ENCODE measurements at regions not wholly inside any gene's neighbourhood (a gene's known extent, or its start where the extent isn't known, plus 50 kb on each side); places are given as distances from the start of the nearest gene placed in this dataset.
A peak's percentile ranks its signal among the peaks of the same experiment; 100 is the strongest.

GRCh38 chr15:72994534-72995177 lies 57.6 kb upstream of the NEO1 start:
- Histone ChIP-seq H3K27ac (no peak overlapping the region), H3K36me3 (replicated peaks) (no peaks in the 10 kb centered on the region), H3K4me3 (ENCODE audit: low read depth, low read length) (no peak overlapping the region), H3K27me3 (replicated peaks) (no peaks in the 10 kb centered on the region)
- in situ Hi-C loops (cut with HindIII; ENCODE audit: low pct_ligation_motif_present, low sequenced_read_pairs), result no loop called here
- no peak for TF ChIP-seq CTCF (IDR thresholded peaks at IDR 0.05; ENCODE audit: low read depth, low read length, missing control alignments)
- no peak for DNase-seq

DNA sequence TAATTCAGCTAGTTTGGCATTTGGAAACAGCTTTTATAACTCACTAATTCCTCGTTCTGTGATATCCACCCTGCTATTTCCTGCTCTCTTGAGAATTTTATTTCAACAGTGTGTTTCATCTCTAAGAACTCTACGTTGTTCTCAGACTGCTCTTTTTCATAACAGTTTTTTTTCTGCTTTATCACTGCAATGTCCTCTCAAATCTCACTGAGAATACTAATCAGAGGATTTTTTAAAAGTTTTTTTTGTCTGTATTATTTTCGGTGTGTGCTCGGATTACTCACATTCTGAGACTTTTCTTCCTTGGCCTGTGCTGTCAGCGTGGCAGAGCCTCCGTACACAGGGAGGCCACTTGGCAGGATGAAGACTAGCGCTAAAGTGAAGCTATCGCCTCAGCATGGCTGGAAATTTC lies 59.4 kb upstream of the NEO1 start:
- Histone ChIP-seq H3K4me3 (ENCODE audit: low read depth, low read length) (no peak overlapping the region), H3K36me3 (replicated peaks) (no peaks in the 10 kb centered on the region), H3K27ac (no peak overlapping the region), H3K27me3 (replicated peaks) (no peaks in the 10 kb centered on the region)
- DNase-seq, result no peak
- in situ Hi-C loops (cut with HindIII; ENCODE audit: low pct_ligation_motif_present, low sequenced_read_pairs), result no loop called here
- no peak for TF ChIP-seq CTCF (IDR thresholded peaks at IDR 0.05; ENCODE audit: low read depth, low read length, missing control alignments)

- Histone ChIP-seq H3K4me3 (ENCODE audit: low read depth, low read length) (no peak overlapping the region), H3K27me3 (replicated peaks) (no peaks in the 10 kb centered on the region), H3K27ac (peak overlapping the region; percentile 45), H3K36me3 (replicated peaks) (no peaks in the 10 kb centered on the region)
- DNase-seq, result no peak
- no peak for TF ChIP-seq CTCF (IDR thresholded peaks at IDR 0.05; ENCODE audit: low read depth, low read length, missing control alignments)
- in situ Hi-C loops (cut with HindIII; ENCODE audit: low pct_ligation_motif_present, low sequenced_read_pairs), result no loop called here
Measured at GRCh38 chr15:72991026-72991425, 61.2 kb upstream of the NEO1 start.

DNA sequence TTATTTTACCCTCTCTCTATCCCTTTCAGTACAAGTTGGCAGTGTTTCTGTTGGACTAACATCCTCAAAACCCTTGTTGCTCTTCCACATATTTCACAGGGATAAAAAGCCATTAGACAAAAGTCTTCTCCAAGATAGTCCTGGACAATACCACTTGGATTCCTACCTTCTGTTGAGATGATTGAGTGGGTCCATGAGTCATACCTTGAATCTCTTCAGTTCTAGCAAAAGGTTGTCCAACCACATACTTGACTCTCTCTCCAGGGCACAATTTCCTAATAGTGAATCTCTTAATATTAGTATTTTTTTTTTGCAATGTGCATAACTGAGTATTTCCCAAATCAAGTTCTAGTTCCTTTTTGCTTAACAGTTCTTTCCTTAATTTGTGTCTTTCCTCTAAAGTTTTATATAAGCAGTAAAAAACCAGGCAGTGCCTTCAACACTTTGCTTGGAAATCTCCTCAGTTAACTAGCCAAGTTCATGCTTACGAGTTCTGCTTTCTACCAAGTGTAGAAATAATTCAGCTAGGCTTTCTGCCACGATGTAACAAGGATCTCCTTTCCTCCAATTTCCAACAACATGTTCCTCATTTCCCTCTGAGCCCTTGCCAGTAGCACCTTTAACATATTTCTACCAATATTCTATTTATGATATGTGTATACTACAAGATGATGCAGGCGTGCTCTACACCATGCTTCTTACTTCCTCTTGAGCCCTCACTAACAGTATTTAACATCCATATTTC lies 68.3 kb upstream of the NEO1 start:
- Histone ChIP-seq H3K27ac (no peak overlapping the region), H3K27me3 (replicated peaks) (no peaks in the 10 kb centered on the region), H3K36me3 (replicated peaks) (no peaks in the 10 kb centered on the region), H3K4me3 (ENCODE audit: low read depth, low read length) (no peak overlapping the region)
- TF ChIP-seq CTCF (IDR thresholded peaks at IDR 0.05; ENCODE audit: low read depth, low read length, missing control alignments), result no peak
- DNase-seq, result no peak
- in situ Hi-C loops (cut with HindIII; ENCODE audit: low pct_ligation_motif_present, low sequenced_read_pairs), result no loop called here

- Histone ChIP-seq H3K4me3 (ENCODE audit: low read depth, low read length) (no peak overlapping the region), H3K27me3 (replicated peaks) (no peaks in the 10 kb centered on the region), H3K27ac (no peak overlapping the region), H3K36me3 (replicated peaks) (no peaks in the 10 kb centered on the region)
- in situ Hi-C loops (cut with HindIII; ENCODE audit: low pct_ligation_motif_present, low sequenced_read_pairs), result no loop called here
- no peak for TF ChIP-seq CTCF (IDR thresholded peaks at IDR 0.05; ENCODE audit: low read depth, low read length, missing control alignments)
- DNase-seq, result no peak
Measured at GRCh38 chr15:72982714-72983113, 69.5 kb upstream of the NEO1 start.
